HL-60/S4 (cell line): ENCODE measurements at regions not wholly inside any gene's neighbourhood (a gene's known extent, or its start where the extent isn't known, plus 50 kb on each side); places are given as distances from the start of the nearest gene placed in this dataset.

Source experiments
- in situ Hi-C: fragments of 300-500 bp; cut with MboI; formaldehyde crosslinking; loops from 2 replicates; pipeline ENCODE4 v1.14.3; 2022; ENCODE audit warnings: low sequenced_read_pairs

DNA sequence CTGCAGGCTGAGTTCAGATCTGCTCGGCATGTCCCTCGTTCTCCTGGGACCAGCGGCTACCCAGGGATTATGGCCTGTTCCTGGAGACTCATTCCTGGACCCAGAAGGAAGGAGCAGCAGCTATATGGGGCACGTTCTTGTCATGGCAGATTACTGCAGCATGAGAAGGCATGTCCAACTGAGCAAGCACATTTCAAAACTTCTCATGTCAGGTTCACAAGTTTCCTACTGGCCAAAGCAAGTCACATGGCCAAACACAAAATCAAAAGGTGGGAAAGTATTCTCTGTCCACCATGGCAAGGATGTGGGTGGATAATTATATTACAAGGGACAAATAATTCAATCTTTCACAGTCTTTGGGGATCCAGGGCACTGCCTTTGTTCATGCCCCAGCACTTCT is 71.9 kb upstream of the C15orf39 start:
- in situ Hi-C loops: no loop called here

- in situ Hi-C loops: no loop called here
Observed at GRCh38 chr15:75131269-75131643, 70.4 kb upstream of the C15orf39 start.

DNA sequence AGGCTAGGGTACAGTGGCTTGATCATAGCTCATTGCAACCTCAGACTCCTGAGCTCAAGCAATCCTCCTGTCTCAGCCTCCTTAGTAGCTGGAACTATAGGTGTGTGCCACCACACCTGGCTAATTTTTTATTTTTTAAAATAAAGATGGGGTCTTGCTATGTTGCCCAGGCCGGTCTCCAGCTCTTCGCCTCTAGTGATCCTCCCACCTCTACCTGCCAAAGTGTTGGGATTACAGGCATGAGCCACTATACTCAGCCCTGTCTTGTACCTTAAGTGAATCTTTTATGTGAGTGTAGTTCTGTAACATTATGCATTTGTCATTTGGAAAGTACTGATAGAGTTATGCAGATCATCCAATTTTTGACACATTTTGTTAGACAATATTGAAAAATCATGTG is 66.9 kb upstream of the C15orf39 start:
- in situ Hi-C loops: no loop called here

DNA sequence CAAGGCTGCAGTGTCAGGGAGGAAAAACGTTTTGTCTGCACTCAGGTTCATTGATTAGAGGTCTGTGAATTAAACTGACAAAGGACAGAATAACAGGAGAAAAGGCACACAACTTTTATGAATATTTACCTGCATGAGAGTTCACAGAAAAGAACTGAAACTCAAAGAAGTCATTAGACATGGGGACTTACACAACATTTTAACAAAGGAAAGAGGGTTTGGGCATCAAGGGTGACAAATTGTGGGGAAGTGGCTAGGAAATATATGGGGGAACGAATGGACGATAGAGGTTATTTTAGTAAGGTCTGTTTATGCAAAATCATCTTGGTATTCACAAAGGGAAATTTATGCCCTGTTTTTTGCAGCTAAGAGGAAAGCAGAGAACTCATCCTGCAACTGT is 65.6 kb upstream of the C15orf39 start:
- in situ Hi-C loops: no loop called here

GRCh38 chr15:75136758-75137157 is 64.9 kb upstream of the C15orf39 start:
- in situ Hi-C loops: no loop called here

GRCh38 chr15:75138016-75138999 is 63.4 kb upstream of the C15orf39 start:
- in situ Hi-C loops: no loop called here

GRCh38 chr15:75140080-75140879 is 61.4 kb upstream of the C15orf39 start:
- in situ Hi-C loops: no loop called here

- in situ Hi-C loops: no loop called here
Observed at GRCh38 chr15:75142499-75142898, 59.2 kb upstream of the C15orf39 start.

DNA sequence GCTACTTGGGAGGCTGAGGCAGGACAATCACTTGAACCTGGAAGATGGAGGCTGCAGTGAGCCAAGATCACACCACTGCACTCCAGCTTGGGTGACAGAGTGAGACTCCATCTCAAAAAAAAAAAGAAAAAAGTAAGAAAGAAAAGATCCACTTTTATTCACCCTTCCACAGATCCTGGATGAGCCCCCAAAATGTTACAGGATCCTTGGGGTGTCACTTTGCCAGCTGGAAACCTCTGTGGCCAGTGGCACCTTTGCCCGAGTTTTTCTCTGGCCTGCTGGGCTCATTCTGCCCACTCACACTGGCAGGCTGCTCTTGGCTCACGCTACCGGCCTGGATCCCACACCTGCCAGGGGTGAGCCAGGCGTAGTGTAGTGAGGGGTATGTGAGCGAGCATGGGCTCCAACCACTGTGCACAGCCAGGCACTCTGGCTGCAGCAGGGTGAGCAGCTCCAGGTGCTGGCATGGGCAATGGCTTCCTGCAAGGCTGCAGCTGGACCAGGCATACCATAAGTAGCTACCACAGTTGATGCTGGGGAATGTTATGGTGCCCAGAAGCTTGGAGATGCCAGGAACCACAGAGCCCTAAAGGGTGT is 57.8 kb upstream of the C15orf39 start:
- in situ Hi-C loops: no loop called here

DNA sequence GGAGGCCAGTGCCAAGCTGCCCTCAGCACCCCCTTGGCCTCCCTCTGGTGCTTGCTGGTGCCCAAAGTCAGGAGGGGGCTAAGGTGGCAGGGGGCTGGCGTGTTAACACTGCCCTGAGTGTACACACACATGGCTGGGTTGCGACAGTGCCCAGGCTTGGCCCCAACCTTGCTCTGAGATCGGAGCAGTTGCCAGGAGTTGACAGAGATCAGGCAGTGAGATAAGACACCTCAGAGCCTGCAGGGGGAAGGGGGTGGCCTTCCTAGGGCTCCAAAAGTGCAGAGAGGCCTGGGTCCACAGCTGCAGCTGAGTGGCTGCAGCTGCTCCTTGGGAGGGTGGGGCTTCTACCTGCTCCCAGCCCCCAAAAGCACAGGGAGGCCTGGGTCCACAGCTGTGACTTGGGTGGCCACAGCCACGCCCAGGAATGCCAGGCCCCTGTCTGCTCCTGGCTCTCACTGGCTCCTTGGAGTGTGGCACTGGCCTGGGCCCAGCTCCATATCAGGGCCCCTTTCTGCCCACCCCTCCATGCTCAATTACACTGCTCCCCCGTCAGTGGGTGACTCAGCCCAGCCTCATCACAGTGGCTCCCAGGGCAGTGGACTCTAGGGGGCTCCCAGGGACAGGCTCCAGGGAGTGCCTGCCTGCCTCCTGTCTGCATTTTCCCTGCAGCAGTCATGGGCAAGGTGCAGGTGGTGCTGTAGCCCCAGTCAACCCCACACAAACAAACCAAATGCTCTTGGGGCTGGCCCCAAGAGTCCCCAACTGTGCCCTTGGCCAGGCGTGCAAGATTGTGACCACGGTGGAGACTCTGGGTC is 56.4 kb upstream of the C15orf39 start:
- in situ Hi-C loops: no loop called here

DNA sequence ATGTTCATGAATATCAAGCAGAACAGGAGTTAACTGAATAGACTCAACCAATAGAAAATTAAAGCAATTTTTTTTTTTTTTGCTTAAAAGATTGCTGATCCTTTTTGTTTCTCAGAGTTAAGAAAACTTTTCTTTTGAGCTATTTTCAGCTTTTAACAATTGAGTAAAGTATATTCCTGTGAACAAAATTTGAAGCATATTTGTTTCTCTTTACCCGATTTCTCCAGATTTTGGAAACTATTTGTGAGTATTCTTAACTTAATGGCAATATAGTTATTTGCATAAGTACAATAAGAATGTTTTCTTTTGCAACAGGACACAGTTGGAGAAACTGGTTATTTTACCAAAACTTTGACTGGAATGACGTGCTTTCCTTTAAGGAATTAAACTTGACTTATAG is 53.4 kb upstream of the C15orf39 start:
- in situ Hi-C loops: no loop called here

DNA sequence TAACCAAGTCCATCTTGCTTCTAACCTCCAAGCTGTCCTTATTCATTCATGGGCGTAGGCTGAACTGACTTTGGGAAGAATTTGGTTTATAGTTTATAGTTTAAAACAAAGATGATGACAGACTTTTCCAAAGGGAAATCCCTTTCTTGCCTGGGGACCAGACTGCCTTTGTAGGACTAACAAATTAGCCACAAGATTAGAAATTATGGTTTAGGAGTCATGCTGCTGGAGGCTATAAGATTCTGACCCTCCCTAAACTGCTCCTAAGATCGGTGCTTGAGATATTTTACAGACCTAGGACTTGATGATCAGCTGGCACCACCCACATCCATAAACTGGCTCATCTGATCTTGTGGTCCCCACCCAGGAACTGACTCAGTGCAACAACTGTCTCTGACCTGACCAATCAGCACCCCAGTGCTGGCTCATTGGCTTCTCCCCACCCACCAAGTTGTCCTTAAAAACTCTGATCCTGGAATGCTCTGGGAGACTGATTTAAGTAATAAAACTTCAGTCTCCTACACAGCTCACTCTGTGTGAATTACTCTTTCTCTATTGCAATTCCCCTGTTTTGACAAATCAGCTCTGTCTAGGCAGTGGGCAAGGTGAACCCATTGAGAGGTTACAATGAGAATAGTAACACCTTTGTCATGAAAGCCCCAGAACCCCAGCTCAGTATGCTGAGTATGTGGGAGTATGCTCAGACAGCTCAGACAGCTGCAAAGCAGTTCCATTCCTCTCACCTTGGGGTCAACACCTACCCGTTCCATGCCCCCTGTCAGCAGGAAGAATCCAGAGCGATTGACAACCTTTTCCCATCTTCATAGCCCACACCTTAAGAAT is 51.6 kb upstream of the C15orf39 start:
- in situ Hi-C loops: no loop called here

DNA sequence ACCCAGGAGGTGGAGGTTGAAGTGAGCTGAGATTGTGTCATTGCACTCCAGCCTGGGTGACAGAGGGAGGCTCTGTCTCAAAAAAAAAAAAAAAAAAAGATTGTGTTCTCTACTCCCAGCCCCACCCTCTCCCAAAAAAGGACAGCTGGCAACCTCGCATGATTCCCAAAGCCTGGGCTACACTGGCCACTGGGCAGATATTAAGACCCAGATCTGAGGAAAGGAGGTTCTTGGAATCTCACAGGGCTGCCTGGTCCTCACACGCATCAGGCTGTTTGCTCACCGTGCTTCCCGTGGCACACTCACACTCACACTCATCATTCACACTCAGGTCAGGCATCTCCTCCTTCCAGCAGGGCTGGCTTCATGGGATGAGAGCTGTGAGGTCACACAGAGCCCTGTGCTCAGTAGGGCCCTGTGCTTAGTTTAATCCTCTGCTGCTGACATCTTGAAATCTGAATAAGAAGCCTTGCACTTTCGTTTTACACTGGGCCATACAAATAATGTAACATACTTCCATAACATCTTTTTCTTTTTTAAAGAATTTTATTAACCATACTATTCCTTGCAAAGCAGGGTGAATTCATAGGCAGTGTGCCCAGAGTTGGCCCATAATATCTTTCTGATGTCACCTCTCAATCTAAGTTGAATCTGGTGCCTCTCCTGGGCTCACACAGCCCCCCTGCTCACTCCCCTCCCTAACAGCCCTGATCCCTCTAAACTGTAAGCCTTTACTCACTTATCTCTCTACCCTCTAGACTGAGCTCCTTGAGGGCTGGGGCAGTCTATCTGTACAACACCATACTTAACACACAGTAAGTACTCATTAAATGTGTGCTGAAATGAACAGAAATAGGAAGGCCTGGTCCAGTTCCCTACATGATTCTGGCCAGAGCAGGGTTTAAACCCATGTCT is 50.2 kb upstream of the C15orf39 start:
- in situ Hi-C loops: no loop called here
